ENCODE measurements at regions not wholly inside any gene's neighbourhood (a gene's known extent, or its start where the extent isn't known, plus 50 kb on each side); places are given as distances from the start of the nearest gene placed in this dataset.

DNA sequence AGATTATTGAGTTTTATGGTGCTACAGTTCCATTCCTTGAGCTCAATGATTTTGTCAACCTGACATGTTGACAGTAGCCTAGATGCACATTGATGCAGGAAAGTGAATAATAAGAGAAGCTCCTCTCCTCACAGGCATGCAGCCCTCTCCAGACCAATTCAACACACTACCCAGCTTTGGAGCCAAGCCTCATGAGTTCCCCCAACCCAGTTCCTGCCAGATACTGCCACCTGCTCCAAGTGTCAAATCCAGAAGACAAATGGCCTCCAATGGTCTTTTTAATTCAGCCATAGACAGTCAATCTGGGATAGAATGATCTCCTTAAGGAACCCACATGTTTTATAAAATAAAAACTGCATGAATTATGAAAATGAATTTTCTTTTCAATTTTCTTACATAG is 83.7 kb upstream of the ARHGEF3 start:
- ChIA-PET CTCF (ENCODE audit: partially characterized antibody) (interaction anchor here (1.0 to 1.3 kb wide), 2 partner anchors 10 to 86 kb away, joined by 3 read pairs; no protein-coding TSS in a partner anchor), POLR2A (ENCODE audit: partially characterized antibody) (no interaction called here)
- DNase-seq (ENCODE audit: low read depth in 1 of 2, low spot score in 2 of 2) (no peak), FAIRE-seq (no peak)
- Histone ChIP-seq H3K27me3 (replicated peaks in 1 of 4; ENCODE audit: control insufficient read depth in 3 of 4, extremely low read depth in 1 of 4, insufficient read depth in 3 of 4, low read length in 3 of 4) (no peaks in the 10 kb centered on the region), H3K18ac (ENCODE audit: extremely low read depth, low read length) (no peak overlapping the region), H3K36me3 (ENCODE audit: control insufficient read depth in 2 of 4, insufficient read depth in 4 of 4, low read length in 3 of 4) (no peaks in the 10 kb centered on the region), H3K9ac (replicated peaks in 1 of 4; ENCODE audit: extremely low read depth in 1 of 4, low read depth in 3 of 4, low read length in 3 of 4) (no peak overlapping the region), H3K79me2 (ENCODE audit: control insufficient read depth in 1 of 2, insufficient read depth in 2 of 2, low read length in 2 of 2) (no peaks in the 10 kb centered on the region), H2BK12ac (ENCODE audit: low read depth, low read length) (no peak overlapping the region), H4K8ac (ENCODE audit: extremely low read depth, insufficient read depth, low read length) (no peak overlapping the region), H3K27ac (ENCODE audit: low read depth, low read length) (no peak overlapping the region), H3K4ac (replicated peaks; ENCODE audit: insufficient read length, low read depth, low read length) (no peak overlapping the region), H3K79me1 (ENCODE audit: low read depth, low read length) (no peaks in the 10 kb centered on the region), H4K91ac (replicated peaks; ENCODE audit: insufficient read length, low read length) (no peak overlapping the region), H2BK5ac (ENCODE audit: low read depth, low read length) (no peak overlapping the region), H3K23me2 (ENCODE audit: low read depth, low read length) (no peaks in the 10 kb centered on the region), H3K4me2 (ENCODE audit: insufficient read depth in 1 of 2, low read depth in 2 of 2, low read length in 2 of 2) (no peak overlapping the region), H3K4me1 (replicated peaks in 1 of 4; ENCODE audit: control insufficient read depth in 3 of 4, insufficient read depth in 4 of 4, low read length in 3 of 4) (no peaks in the 10 kb centered on the region), H3K23ac (ENCODE audit: insufficient read length) (no peak overlapping the region), H2BK120ac (replicated peaks; ENCODE audit: low read depth, low read length) (no peak overlapping the region), H3K14ac (ENCODE audit: insufficient read length) (no peak overlapping the region), H3K56ac (replicated peaks; ENCODE audit: insufficient read length, low read depth, low read length) (no peak overlapping the region), H4K20me1 (replicated peaks in 1 of 2; ENCODE audit: control insufficient read depth in 1 of 2, insufficient read depth in 2 of 2, low read length in 2 of 2) (no peaks in the 10 kb centered on the region), H4K5ac (ENCODE audit: insufficient read length, low read depth, low read length) (no peak overlapping the region), H2AFZ (ENCODE audit: low read length) (no peak overlapping the region), H3K9me3 (ENCODE audit: insufficient read depth in 2 of 2, low read depth in 1 of 2, low read length in 1 of 2) (no peaks in the 10 kb centered on the region), H2BK20ac (ENCODE audit: low read length) (no peak overlapping the region), H3K4me3 (ENCODE audit: extremely low read depth in 1 of 4, insufficient read depth in 2 of 4, low read depth in 3 of 4, low read length in 4 of 4) (no peak overlapping the region), H2AK5ac (ENCODE audit: low read depth, low read length) (no peak overlapping the region), H2BK15ac (ENCODE audit: low read length) (no peak overlapping the region)
- TF ChIP-seq EGR1 (IDR thresholded peaks at IDR 0.05; ENCODE audit: borderline replicate concordance, low read depth, low read length) (no peak), CHD2 (IDR thresholded peaks at IDR 0.05; ENCODE audit: low read length) (no peak), RNF2 (IDR thresholded peaks at IDR 0.05; ENCODE audit: borderline replicate concordance, low read depth, low read length, missing control alignments, poor library complexity, severe bottlenecking) (no peak), SAP30 (IDR thresholded peaks at IDR 0.05; ENCODE audit: insufficient read depth, insufficient replicate concordance, low read length) (no peak), HDAC6 (IDR thresholded peaks at IDR 0.05; ENCODE audit: low read depth, low read length) (no peak)
